ENCODE measurements at regions not wholly inside any gene's neighbourhood (a gene's known extent, or its start where the extent isn't known, plus 50 kb on each side); places are given as distances from the start of the nearest gene placed in this dataset.

GRCh38 chr2:131753640-131754561 is 226.2 kb downstream of the CCDC74A start:
- TF ChIP-seq TAF1 (IDR thresholded peaks at IDR 0.05; ENCODE audit: low read depth, low read length) (no peak), POLR2A (IDR thresholded peaks at IDR 0.05; ENCODE audit: low read depth, low read length) (no peak), POLR2AphosphoS5 (IDR thresholded peaks at IDR 0.05; ENCODE audit: low read depth, low read length) (no peak), SPI1 (IDR thresholded peaks at IDR 0.05; ENCODE audit: low read depth, low read length) (no peak), POU2F2 (IDR thresholded peaks at IDR 0.05; ENCODE audit: low read depth, low read length) (no peak)
